ENCODE measurements at regions not wholly inside any gene's neighbourhood (a gene's known extent, or its start where the extent isn't known, plus 50 kb on each side); places are given as distances from the start of the nearest gene placed in this dataset.

DNA sequence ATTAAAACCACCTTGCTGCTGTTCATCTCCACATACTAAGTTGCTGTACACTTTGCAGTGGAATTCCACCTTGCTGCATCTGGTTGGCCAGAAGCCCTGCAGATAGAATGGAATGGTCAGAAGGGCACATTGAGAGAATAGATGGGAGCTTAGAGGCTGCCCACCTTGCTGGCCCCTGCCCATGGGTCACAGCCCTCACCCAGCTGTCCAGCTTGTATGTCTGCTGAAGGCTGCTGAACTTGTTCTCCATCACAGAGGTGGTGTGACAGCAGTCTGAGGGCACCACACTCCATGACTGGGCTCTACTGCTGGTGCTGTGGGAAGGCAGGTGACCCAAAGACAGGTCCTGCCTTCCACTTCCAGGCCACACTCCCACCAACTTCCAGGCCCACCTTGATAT is 1755.4 kb downstream of the TP53TG3F start:
- TF ChIP-seq POLR2AphosphoS5 (IDR thresholded peaks at IDR 0.05) (no peak), EP300 (IDR thresholded peaks at IDR 0.05) (no peak), POLR2A (IDR thresholded peaks at IDR 0.05) (no peak)
- TF ChIP-seq, protein P1, sequence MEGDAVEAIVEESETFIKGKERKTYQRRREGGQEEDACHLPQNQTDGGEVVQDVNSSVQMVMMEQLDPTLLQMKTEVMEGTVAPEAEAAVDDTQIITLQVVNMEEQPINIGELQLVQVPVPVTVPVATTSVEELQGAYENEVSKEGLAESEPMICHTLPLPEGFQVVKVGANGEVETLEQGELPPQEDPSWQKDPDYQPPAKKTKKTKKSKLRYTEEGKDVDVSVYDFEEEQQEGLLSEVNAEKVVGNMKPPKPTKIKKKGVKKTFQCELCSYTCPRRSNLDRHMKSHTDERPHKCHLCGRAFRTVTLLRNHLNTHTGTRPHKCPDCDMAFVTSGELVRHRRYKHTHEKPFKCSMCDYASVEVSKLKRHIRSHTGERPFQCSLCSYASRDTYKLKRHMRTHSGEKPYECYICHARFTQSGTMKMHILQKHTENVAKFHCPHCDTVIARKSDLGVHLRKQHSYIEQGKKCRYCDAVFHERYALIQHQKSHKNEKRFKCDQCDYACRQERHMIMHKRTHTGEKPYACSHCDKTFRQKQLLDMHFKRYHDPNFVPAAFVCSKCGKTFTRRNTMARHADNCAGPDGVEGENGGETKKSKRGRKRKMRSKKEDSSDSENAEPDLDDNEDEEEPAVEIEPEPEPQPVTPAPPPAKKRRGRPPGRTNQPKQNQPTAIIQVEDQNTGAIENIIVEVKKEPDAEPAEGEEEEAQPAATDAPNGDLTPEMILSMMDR (IDR thresholded peaks at IDR 0.05), result no peak
